KMS-11 (cell line): ENCODE measurements at regions not wholly inside any gene's neighbourhood (a gene's known extent, or its start where the extent isn't known, plus 50 kb on each side); places are given as distances from the start of the nearest gene placed in this dataset.

ENCODE experiments used
- H2AFZ ChIP-seq: fragments of 200-600 bp; sonication (generic); 2 replicates; pipeline ENCODE4 v1.6.1; 2016; ENCODE audit warnings: antibody characterized with exemption, mixed run types, low read depth
- H3K27ac ChIP-seq: fragments of 200-600 bp; sonication (generic); 2 replicates; pipeline ENCODE4 v1.6.1; 2016; ENCODE audit warnings: mild to moderate bottlenecking, mixed run types
- H3K27me3 ChIP-seq: fragments of 200-600 bp; sonication (generic); 2 replicates; pipeline ENCODE4 v1.6.1; 2017; ENCODE audit warnings: mild to moderate bottlenecking, low read depth, mixed run types, moderate library complexity; ENCODE audit not compliant: insufficient read depth
- H3K36me3 ChIP-seq: fragments of 200-600 bp; sonication (generic); 2 replicates; pipeline ENCODE4 v1.6.1; 2017; ENCODE audit warnings: mild to moderate bottlenecking, mixed run types; ENCODE audit not compliant: insufficient read depth
- H3K4me1 ChIP-seq: fragments of 200-600 bp; sonication (generic); 2 replicates; pipeline ENCODE4 v1.6.1; 2016; ENCODE audit warnings: mild to moderate bottlenecking, low read depth, mixed run types; ENCODE audit not compliant: poor library complexity, severe bottlenecking
- H3K4me2 ChIP-seq: fragments of 200-600 bp; sonication (generic); 2 replicates; pipeline ENCODE4 v1.7.0; 2016; ENCODE audit warnings: mild to moderate bottlenecking, mixed run types
- H3K4me3 ChIP-seq: fragments of 200-600 bp; sonication (generic); IDR thresholded peaks from 2 replicates; pipeline ENCODE4 v1.6.1; 2017; ENCODE audit warnings: low read depth, low read length, mixed read lengths; ENCODE audit not compliant: insufficient read depth
- H3K79me2 ChIP-seq: fragments of 200-600 bp; sonication (generic); 2 replicates; pipeline ENCODE4 v1.6.1; 2016; ENCODE audit warnings: low read depth, mixed run types; ENCODE audit not compliant: insufficient read depth
- H3K9ac ChIP-seq: fragments of 200-600 bp; sonication (generic); 2 replicates; pipeline ENCODE4 v1.6.1; 2016; ENCODE audit warnings: mild to moderate bottlenecking, mixed run types
- H4K20me1 ChIP-seq: fragments of 200-600 bp; sonication (generic); 2 replicates; pipeline ENCODE4 v1.6.1; 2016; ENCODE audit warnings: mild to moderate bottlenecking, mixed run types; ENCODE audit not compliant: insufficient read depth
- TF ChIP-seq, protein P1 (sequence below): fragments of 200-600 bp; sonication (generic); conservative IDR thresholded peaks from 2 replicates; pipeline ENCODE4 v1.6.1; 2017; ENCODE audit warnings: low read depth, mild to moderate bottlenecking, antibody characterized with exemption, low read length, moderate library complexity, mixed read lengths

- Histone ChIP-seq H3K27me3 (no peaks in the 10 kb centered on the region), H3K36me3 (no peaks in the 10 kb centered on the region), H3K4me2 (no peak overlapping the region), H3K9ac (no peak overlapping the region), H3K27ac (no peak overlapping the region), H4K20me1 (no peaks in the 10 kb centered on the region), H3K79me2 (no peaks in the 10 kb centered on the region), H3K4me3 (no peak overlapping the region), H2AFZ (no peak overlapping the region), H3K4me1 (no peaks in the 10 kb centered on the region)
- TF ChIP-seq, protein P1, sequence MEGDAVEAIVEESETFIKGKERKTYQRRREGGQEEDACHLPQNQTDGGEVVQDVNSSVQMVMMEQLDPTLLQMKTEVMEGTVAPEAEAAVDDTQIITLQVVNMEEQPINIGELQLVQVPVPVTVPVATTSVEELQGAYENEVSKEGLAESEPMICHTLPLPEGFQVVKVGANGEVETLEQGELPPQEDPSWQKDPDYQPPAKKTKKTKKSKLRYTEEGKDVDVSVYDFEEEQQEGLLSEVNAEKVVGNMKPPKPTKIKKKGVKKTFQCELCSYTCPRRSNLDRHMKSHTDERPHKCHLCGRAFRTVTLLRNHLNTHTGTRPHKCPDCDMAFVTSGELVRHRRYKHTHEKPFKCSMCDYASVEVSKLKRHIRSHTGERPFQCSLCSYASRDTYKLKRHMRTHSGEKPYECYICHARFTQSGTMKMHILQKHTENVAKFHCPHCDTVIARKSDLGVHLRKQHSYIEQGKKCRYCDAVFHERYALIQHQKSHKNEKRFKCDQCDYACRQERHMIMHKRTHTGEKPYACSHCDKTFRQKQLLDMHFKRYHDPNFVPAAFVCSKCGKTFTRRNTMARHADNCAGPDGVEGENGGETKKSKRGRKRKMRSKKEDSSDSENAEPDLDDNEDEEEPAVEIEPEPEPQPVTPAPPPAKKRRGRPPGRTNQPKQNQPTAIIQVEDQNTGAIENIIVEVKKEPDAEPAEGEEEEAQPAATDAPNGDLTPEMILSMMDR = no peak
These were observed 199.3 kb upstream of the PWP1 start for GRCh38 chr12:107486140-107486892.

DNA sequence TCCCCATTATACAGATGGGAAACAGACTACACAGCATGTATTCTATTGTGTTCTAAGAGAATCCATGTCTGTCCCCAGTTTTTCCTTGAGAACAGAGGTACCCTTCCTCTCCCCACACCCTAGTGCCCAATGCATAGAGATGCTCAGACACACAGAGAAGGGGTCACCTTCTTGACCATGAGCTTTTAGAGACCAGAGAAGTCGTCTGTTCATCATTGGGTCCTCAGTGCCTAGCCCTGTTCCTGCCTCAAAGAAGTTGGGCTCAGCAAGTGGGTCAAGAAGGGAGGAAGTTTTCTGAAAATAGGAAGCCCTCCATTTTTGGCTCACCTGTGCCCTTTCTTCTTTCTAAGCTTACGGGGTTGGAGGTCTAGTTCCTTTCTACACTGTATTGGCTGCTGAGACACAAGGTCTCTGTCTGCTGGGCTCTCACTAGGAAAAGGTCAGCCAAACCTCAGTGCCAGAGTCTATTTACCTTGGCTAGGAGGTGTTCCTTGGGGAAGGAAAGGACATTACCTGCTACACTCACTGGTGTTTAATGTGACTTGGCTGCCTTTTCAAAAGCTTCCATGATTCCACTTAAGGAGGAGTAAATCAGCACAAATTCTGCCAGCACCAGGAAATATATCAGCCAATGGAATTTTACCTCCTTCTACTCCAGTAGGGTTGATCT lies 198.5 kb upstream of the PWP1 start:
- Histone ChIP-seq H3K79me2 (no peaks in the 10 kb centered on the region), H3K4me3 (no peak overlapping the region), H3K9ac (no peak overlapping the region), H2AFZ (no peak overlapping the region), H3K27me3 (no peaks in the 10 kb centered on the region), H3K4me1 (no peaks in the 10 kb centered on the region), H3K36me3 (no peaks in the 10 kb centered on the region), H3K27ac (no peak overlapping the region), H4K20me1 (no peaks in the 10 kb centered on the region), H3K4me2 (no peak overlapping the region)
- TF ChIP-seq, protein P1 = no peak

DNA sequence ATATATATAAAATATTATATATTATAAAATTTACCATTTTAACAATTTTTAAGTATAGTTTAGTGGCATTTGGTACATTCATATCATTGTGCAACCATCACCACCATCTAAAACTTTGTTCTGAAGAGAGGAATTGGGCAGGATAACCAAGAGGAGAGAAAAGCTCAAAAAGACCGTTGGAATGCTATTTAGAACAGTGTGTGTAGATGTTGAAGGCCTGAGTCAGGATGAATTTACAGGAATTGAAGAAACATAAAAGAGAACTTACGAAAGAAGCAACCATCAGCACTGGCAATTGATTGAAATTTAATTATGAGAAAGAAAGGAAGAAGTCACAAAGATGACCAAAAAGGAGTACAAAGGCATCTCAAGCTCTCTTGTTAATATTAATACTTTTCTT lies 196.9 kb upstream of the PWP1 start:
- TF ChIP-seq, protein P1 = no peak
- Histone ChIP-seq H3K4me1 (no peaks in the 10 kb centered on the region), H3K4me3 (no peak overlapping the region)

GRCh38 chr12:107490010-107490409 lies 195.6 kb upstream of the PWP1 start:
- TF ChIP-seq, protein P1 = no peak
- no peaks in the 10 kb centered on the region for H3K27me3 ChIP-seq
- H3K27ac ChIP-seq = no peak overlapping the region
- H2AFZ ChIP-seq = no peak overlapping the region
- H3K79me2 ChIP-seq = no peaks in the 10 kb centered on the region
- H3K4me3 ChIP-seq = no peak overlapping the region
- no peak overlapping the region for H3K4me2 ChIP-seq
- no peaks in the 10 kb centered on the region for H3K36me3 ChIP-seq
- no peaks in the 10 kb centered on the region for H3K4me1 ChIP-seq
- H4K20me1 ChIP-seq = no peaks in the 10 kb centered on the region
- H3K9ac ChIP-seq = no peak overlapping the region

More for the DNA sequence above, 196.9 kb upstream of the PWP1 start:
- Histone ChIP-seq H3K79me2 (no peaks in the 10 kb centered on the region), H2AFZ (no peak overlapping the region), H3K36me3 (no peaks in the 10 kb centered on the region), H4K20me1 (no peaks in the 10 kb centered on the region), H3K27me3 (no peaks in the 10 kb centered on the region), H3K9ac (no peak overlapping the region), H3K4me2 (no peak overlapping the region), H3K27ac (no peak overlapping the region)
